Keratinocyte (primary cell): ENCODE measurements at regions not wholly inside any gene's neighbourhood (a gene's known extent, or its start where the extent isn't known, plus 50 kb on each side); places are given as distances from the start of the nearest gene placed in this dataset.

Experiments used
- DNase-seq: peaks from one replicate; pipeline ENCODE4 v3.0.0-alpha.2; 2011; ENCODE audit warnings: low read depth, missing footprints, low spot score
- FAIRE-seq: peaks from 2 replicates; lab custom pipeline; 2011; peaks lifted over from hg19 to GRCh38; lab: Jason Lieb, UNC
- H2AFZ ChIP-seq: 2 replicates; pipeline ENCODE4 v1.6.0; 2012; ENCODE audit warnings: low read length, control low read depth, inconsistent platforms; ENCODE audit not compliant: control insufficient read depth
- H3K27ac ChIP-seq: 2 replicates; pipeline ENCODE4 v1.5.1; 2011; ENCODE audit warnings: low read length; ENCODE audit not compliant: control insufficient read depth, insufficient read depth
- H3K27me3 ChIP-seq: 3 replicates; pipeline ENCODE4 v1.6.0; 2011; ENCODE audit warnings: low read length; ENCODE audit not compliant: control insufficient read depth, insufficient read depth; ENCODE audit errors: extremely low read depth
- H3K36me3 ChIP-seq, 2 experiments: 2 replicates in 1 of 2; 3 replicates in 1 of 2; pipeline ENCODE4 v1.5.1; 2011; ENCODE audit warnings: low read length in 2 of 2, mild to moderate bottlenecking in 1 of 2; ENCODE audit not compliant: control insufficient read depth in 2 of 2, insufficient read depth in 2 of 2; ENCODE audit errors: extremely low read depth in 1 of 2
- H3K4me1 ChIP-seq: 3 replicates; pipeline ENCODE4 v1.5.1; 2011; ENCODE audit warnings: low read length; ENCODE audit not compliant: control insufficient read depth, insufficient read depth; ENCODE audit errors: extremely low read depth
- H3K4me2 ChIP-seq: 3 replicates; pipeline ENCODE4 v1.6.0; 2011; ENCODE audit warnings: low read depth, low read length; ENCODE audit not compliant: control insufficient read depth, insufficient read depth; ENCODE audit errors: extremely low read depth
- H3K4me3 ChIP-seq, 3 experiments: fragments of 200-600 bp in 1 of 3; sonication (generic) in 1 of 3; 2 replicates in 2 of 3; 3 replicates in 1 of 3; pipeline ENCODE4 v1.5.1; 2011 to 2016; ENCODE audit warnings: low read length in 3 of 3, mild to moderate bottlenecking in 3 of 3, control low read depth in 2 of 3, inconsistent platforms in 1 of 3, low read depth in 1 of 3, mixed read lengths in 1 of 3, mixed run types in 1 of 3, moderate library complexity in 1 of 3; ENCODE audit not compliant: control insufficient read depth in 2 of 3, insufficient read depth in 2 of 3; ENCODE audit errors: extremely low read depth in 1 of 3
- H3K79me2 ChIP-seq: 2 replicates; pipeline ENCODE4 v1.6.0; 2012; ENCODE audit warnings: low read length; ENCODE audit not compliant: control insufficient read depth, insufficient read depth
- H3K9ac ChIP-seq: 3 replicates; pipeline ENCODE4 v1.6.0; 2011; ENCODE audit warnings: low read length; ENCODE audit not compliant: control insufficient read depth, insufficient read depth; ENCODE audit errors: extremely low read depth
- H3K9me1 ChIP-seq: 3 replicates; pipeline ENCODE4 v1.6.0; 2011; ENCODE audit warnings: low read length; ENCODE audit not compliant: control insufficient read depth, insufficient read depth; ENCODE audit errors: extremely low read depth
- H3K9me3 ChIP-seq: 2 replicates; pipeline ENCODE4 v1.5.1; 2012; ENCODE audit warnings: low read depth, low read length; ENCODE audit not compliant: control insufficient read depth
- H4K20me1 ChIP-seq: 3 replicates; pipeline ENCODE4 v1.6.0; 2011; ENCODE audit warnings: low read length; ENCODE audit not compliant: control insufficient read depth, insufficient read depth; ENCODE audit errors: extremely low read depth
- CTCF ChIP-seq, 3 experiments: IDR thresholded peaks in 1 of 3; conservative IDR thresholded peaks in 1 of 3; optimal IDR thresholded peaks in 1 of 3; 2 replicates in 2 of 3; 3 replicates in 1 of 3; pipeline versions ENCODE3 to v1.5.1; 2011; ENCODE audit warnings: low read length in 3 of 3, mild to moderate bottlenecking in 3 of 3, moderate library complexity in 2 of 3, control low read depth in 1 of 3, inconsistent platforms in 1 of 3; ENCODE audit not compliant: insufficient read depth in 2 of 3; ENCODE audit errors: extremely low read depth in 1 of 3
- EZH2 ChIP-seq: IDR thresholded peaks from one replicate; pipeline ENCODE4 v1.6.1; 2012; ENCODE audit warnings: inconsistent platforms, mild to moderate bottlenecking, low read length, moderate library complexity
- dilution Hi-C: fragments of 300-500 bp; cut with MboI; formaldehyde crosslinking; loops from one replicate; pipeline ENCODE4 v1.7.0; 2020; ENCODE audit warnings: low sequenced_read_pairs; ENCODE audit not compliant: extremely low pct_ligation_motif_present

- Histone ChIP-seq H3K36me3 (no peaks in the 10 kb centered on the region), H3K4me1 (no peaks in the 10 kb centered on the region), H3K9ac (no peak overlapping the region), H3K27me3 (no peaks in the 10 kb centered on the region), H3K79me2 (no peaks in the 10 kb centered on the region), H2AFZ (no peak overlapping the region), H4K20me1 (no peaks in the 10 kb centered on the region), H3K4me3 (no peak overlapping the region), H3K27ac (no peak overlapping the region), H3K9me3 (no peaks in the 10 kb centered on the region), H3K9me1 (no peaks in the 10 kb centered on the region), H3K4me2 (no peak overlapping the region)
- dilution Hi-C loops, result no loop called here
- DNase-seq (no peak), FAIRE-seq (no peak)
- TF ChIP-seq CTCF (optimal IDR thresholded peaks at IDR 0.05 in 1 of 3, IDR thresholded peaks at IDR 0.05 in 1 of 3, conservative IDR thresholded peaks at IDR 0.05 in 1 of 3; ENCODE audit: extremely low read depth in 1 of 3, insufficient read depth in 2 of 3, low read length in 3 of 3), result no peak
- TF ChIP-seq EZH2, result no peak
These were observed 234.2 kb downstream of the TTC32 start for GRCh38 chr2:19667536-19667949.

- DNase-seq, result no peak
- Histone ChIP-seq H3K36me3 (no peaks in the 10 kb centered on the region), H3K4me2 (no peak overlapping the region), H3K4me1 (no peaks in the 10 kb centered on the region), H3K9me3 (no peaks in the 10 kb centered on the region), H3K4me3 (no peak overlapping the region), H3K27ac (no peak overlapping the region), H3K27me3 (no peaks in the 10 kb centered on the region), H3K9me1 (no peaks in the 10 kb centered on the region), H3K9ac (no peak overlapping the region), H3K79me2 (no peaks in the 10 kb centered on the region), H2AFZ (no peak overlapping the region), H4K20me1 (no peaks in the 10 kb centered on the region)
- no peak for FAIRE-seq
- dilution Hi-C loops, result no loop called here
- TF ChIP-seq CTCF (optimal IDR thresholded peaks at IDR 0.05 in 1 of 3, IDR thresholded peaks at IDR 0.05 in 1 of 3, conservative IDR thresholded peaks at IDR 0.05 in 1 of 3; ENCODE audit: extremely low read depth in 1 of 3, insufficient read depth in 2 of 3, low read length in 3 of 3) (peak in 2 of 3 experiments; percentile 22 to 37), EZH2 (no peak)
These were observed 234.7 kb downstream of the TTC32 start for GRCh38 chr2:19667085-19667484.
